NCI-H446 treated with DMSO at 0.1 percent for 48 hours (cell line): ENCODE measurements at regions not wholly inside any gene's neighbourhood (a gene's known extent, or its start where the extent isn't known, plus 50 kb on each side); places are given as distances from the start of the nearest gene placed in this dataset.

ENCODE experiments used
- DNase-seq: peaks from one replicate; lab custom pipeline; 2025; lab: John Stamatoyannopoulos, UW

- no peak for DNase-seq
Observed at GRCh38 chr20:16119909-16120308, 453.3 kb downstream of the KIF16B start.

DNA sequence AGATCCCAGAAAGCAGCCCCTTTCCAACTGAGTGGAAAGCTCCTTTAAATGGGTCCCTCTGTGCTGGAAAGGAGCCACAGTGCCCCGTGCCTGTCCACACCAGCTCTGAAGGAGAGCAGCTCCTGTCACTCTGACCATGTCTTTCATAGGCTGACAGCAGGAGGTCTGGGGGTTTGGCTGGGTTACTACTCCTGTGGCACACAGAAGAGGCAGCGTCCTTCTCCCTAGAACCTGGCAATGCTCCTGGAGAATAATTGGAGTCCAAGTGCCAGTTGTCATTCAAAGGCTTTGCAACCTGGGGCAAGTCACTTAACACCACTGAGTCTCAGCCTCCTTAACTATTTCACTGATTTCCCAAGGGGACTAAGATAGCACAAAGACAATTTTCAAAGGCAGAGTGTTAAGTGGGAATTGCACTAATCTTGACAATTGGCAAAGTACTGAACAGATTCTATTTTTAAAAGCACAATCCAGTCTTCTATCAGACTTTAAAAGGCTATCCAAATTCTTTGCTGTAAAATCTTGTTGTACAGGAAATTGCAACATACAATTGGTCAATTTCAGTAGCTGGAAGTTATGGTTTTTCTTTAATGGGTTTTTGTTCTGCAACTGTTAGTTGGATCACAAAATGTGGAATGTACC is 457.2 kb downstream of the KIF16B start:
- peak; percentile 90 for DNase-seq

- DNase-seq, result no peak
Observed at GRCh38 chr20:16113736-16114135, 459.5 kb downstream of the KIF16B start.

DNA sequence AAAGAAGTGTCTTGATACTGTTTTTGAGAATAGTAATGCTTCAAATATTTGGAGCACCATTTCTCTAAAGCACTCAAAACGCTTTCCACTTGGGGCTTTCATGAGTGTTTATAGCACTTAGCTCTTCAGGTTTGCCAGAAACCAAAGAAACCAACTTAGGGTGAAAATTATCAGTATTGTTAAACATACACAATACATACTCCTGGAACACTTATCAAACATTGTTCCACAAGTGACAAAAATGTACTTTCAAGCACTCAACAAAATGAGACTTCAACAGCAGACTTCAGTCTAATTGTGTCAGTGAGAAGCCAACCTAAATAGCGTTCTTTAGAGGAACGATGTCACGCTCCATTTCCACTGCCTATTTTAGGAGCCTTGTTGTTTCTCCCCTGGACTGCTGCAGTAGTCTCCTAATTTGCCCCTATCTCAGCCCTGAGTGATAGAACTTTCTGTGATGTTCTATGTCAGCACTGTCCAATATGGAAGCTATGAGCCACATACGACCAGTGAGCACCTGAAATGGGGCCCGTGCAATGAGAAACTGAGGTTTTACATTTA is 461.3 kb downstream of the KIF16B start:
- DNase-seq, result no peak

DNA sequence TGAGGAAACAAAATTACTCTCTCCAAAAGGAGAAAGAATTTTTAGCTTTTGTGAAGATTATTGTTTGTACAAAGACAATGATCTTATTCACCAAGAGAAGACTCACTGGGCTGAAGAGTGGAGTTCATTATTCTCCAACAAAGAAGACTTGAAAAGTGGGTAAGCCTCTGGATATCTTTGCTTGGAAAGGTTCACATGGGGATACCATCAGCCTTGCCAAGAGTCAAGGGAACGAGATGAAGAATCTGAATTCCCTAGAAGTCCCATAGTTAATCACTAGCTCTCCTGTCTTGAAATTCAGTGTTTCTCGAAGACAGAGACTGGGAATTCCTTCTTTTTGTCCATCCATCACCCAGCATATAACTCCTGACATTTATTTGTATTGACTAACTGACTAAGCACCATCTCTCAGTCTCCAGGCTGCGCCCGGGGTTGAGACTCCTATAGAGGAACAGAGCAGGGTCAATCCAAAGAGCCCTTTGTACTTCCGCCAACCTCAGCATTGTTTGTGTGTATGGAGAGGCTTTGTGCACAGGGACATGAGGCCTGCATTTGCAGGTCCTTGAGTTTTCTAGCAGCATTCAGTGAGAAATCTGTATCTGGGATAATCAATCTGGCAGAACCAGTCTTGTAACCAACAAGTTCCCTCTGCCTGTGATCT is 461.9 kb downstream of the KIF16B start:
- no peak for DNase-seq

DNA sequence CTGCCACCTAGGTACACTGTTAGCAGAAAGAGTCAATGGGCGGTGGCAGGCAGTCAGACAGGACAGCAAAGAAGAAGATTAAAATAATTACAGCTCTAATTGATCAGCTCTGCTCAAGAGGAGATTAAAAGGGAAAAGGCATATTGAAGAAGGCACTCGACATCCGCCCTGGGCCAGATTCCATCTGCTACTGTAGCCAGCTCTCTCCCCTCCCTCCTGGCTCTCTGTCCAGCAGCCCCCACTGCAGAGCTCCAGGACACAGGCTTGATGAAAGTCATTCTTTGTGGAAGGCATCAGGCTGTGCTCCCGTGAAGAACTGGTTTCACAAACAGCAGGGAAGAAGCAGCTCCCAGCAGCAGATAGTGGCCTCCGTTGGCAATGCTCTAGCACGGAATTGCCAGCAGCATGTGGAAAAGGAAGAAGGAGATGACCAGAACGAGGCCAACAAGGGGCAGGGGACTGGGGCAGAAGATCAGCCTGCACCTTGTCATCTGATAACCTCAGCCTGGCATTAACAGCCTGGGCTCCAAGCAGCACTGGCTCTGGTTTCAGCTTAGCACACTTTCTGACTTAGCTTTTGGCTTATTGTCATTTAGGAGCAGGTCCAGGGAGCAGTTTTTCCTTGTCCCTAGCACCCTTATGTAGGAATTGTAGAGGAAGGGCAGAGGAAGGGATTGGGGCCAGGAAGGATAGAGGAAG is 465.9 kb downstream of the KIF16B start:
- DNase-seq, result peak; percentile 62

- no peak for DNase-seq
Observed at GRCh38 chr20:16106191-16106849, 466.9 kb downstream of the KIF16B start.

DNA sequence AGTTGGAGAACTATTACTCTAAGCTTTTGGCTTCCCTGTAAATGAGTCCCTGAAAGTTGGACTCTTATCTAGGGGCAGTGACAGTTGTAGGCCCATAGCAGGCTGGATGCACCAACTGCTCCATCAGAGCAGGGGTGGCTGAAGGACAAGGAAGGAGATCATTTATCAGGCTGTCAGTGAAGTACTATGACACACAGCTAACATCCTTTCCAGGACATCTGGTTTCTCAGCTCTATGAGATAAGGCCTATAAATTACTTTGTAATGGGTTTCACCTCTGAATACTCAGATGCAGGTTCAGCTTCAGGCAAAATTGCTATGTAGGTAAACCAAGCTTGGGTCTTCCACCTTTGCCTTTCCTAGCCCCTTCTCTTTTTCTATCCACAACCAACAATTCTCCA is 468.5 kb downstream of the KIF16B start:
- DNase-seq, result no peak
